ELR (cell line): ENCODE measurements at regions not wholly inside any gene's neighbourhood (a gene's known extent, or its start where the extent isn't known, plus 50 kb on each side); places are given as distances from the start of the nearest gene placed in this dataset.
A peak's percentile ranks its signal among the peaks of the same experiment; 100 is the strongest.
"Not testable (repeated sequence)": the region's sequence is repeated elsewhere in the genome, so short reads cannot be mapped to it uniquely, and the experiment has no call there.

Experiments used
- DNase-seq: peaks from one replicate; pipeline ENCODE4 v3.0.0-alpha.2; 2015; ENCODE audit warnings: low read depth

DNA sequence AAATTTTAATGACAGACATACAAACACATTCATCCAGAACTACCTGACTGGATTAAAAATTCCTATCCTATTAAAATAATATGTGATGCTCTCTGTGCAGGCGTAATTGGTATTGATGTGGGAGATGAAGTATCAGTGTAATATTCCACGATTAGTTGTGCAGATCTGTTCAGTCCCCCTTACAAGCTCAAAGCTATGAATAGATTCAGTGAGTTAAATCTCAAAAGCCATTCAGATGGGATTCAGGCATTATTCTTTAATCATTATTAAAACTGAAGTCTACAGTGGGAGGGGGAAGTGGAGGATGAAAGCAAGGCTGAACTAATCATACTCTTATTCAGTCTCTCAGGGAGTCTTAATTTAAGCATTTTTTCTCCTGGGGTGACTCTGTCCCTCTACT is 855.8 kb downstream of the EFNA5 start:
- no peak for DNase-seq

DNA sequence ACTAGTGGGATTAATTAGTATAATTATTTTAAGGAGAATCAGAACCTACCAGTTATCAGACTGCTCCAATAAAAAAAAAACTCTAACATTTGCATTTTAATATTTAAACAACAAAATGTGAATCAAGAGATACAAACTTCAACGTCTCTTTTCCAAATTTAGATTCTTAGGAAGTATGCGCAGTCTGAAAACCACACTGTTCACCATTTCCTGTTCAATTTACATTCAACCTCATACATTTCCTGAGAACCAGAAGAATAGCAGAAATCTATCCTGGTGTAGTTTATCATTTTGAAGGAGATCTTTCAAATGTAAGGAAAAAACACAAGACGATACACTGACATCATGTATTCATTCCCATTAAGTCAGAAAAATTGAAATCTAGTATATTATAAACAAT is 869.2 kb downstream of the EFNA5 start:
- no peak for DNase-seq

DNA sequence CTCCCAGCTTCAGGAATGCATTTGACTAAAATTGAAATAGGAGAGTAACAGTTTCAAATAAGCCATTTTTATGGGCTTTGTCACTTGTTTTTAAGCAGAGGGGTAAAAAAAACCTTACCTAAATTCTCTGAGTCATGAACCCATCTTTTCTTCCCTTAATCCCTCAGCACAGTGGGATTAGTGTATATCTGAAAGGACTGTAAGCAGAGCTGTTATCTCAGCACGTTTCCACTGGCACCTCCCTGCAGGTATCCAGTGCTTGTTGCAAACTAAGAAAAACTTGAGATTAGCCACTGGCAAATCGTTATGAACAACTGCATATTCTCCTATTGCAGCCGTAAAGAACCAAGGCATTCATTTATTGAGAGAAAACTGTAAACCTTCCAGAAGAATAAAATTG is 872.7 kb downstream of the EFNA5 start:
- DNase-seq: no peak

DNA sequence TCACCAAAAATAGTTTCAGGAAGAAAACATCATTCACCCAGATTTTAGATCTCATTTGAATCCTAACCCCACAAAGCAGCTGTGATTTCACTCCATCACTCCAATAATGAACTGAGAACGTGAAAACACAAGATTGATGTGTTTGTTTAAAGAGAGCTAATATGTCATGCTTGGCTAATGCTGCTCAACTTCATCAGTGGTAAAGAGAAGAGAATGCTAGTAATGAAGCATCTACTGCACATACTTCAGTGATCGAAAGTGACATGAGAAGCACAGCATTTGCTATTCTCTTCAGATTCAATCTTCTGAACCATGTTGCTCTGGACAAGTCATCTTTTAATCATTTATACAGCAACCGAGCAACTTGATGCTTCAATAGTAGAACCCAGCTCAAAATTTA is 874.7 kb downstream of the EFNA5 start:
- DNase-seq: no peak

DNA sequence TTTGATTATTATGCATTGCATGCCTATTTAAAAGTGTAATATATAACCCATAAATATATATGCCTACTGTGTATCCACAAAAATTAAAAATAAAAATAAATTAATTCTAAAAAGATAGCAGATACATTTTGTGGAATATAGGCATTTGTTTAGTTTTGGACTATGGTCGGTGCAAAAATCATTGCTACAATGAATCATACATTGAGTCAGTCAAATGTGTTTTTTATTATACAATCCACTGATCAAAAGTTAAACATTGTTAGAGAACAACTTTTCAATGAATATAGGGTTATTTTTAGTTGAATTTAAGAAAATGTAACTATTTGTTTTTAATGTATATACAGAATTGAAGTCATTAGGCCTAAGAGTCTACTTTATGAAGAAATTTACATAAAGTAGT is 885.9 kb downstream of the EFNA5 start:
- DNase-seq: no peak

DNA sequence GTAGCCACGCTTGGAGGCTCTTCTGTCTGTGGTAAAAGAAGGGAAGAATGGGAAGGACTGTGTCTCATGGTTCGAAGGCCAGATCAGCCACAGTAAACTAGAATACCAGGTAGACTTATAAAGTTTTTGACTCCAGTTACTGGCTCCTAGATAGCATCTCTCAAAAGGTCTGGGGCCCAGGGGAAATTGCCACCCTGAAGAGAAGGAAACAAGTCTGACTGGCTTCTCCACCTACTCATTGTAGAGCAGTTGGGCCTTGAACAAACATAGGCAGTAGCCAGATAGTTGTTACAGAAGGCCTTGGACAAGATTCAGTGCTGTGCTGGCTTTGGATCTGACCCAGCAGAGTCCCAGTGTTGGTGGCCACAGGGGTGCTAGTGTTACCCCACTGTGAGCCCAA is 890.4 kb downstream of the EFNA5 start:
- no peak for DNase-seq

DNA sequence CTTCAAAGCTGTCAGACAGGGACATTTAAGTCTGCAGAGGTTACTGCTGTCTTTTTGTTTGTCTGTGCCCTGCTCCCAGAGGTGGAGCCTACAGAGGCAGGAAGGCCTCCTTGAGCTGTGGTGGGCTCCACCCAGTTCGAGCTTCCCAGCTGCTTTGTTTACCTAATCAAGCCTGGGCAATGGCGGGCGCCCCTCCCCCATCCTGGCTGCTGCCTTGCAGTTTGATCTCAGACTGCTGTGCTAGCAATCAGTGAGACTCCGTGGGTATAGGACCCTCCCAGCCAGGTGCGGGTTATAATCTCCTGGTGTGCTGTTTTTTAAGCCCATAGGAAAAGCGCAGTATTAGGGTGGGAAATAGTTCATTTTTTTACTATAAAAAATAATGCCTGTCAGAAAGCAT is 894.2 kb downstream of the EFNA5 start:
- not testable (repeated sequence) for DNase-seq

DNA sequence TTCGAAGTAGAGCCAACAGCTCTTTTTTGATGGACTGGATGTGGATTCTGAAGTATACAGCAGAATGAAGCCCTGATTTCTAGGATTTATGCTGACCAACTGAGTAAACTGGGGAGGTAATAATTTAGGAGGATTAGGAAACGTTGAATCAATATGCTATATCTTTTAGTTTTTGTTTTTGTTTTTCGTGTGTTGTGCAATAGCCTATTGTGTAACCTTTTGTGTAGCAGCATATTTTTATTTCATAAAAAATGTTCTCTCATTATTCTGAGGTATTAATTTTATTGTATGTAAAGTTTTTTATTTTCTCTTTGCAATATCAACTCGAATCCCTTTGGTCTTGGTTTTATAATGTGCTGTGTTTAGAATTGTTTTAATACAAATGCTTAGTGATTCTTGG is 902.3 kb downstream of the EFNA5 start:
- no peak for DNase-seq

DNA sequence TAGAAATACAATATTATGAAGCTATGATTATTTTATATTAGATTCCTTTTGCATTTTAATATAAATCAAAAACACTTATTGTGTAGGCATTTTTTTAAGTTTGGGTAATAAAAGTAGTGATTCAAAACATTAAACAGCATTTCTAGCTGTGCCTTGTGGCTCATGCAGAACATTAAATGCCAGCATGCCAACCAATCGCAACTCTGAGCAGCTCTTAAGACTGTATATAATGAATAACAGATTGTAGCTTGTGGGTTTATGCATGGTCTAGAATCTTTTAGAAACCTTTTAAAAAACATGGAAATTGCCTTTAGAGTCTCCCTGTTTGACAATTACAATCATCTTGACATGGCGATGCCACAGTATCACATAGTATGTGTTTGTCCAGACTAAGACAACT is 903.8 kb downstream of the EFNA5 start:
- no peak for DNase-seq

DNA sequence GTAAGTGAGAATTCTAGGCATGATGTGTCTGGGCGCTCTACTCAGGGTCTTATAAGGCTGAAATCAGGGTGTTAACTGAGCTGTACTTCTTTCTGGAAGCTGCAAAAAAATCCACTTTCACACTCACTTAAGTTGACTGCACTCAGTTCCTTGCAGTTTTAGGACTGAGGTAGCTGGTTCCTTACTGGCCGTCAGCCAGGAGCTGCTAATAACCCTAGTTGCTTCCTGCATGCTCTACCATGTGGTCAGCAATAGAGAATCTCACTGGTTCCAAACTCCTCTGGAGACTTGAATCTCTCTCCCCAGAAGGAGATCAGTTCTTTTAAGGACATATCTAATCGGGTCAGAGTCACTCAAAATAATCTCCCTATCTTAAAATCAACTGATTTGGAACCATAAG is 911.2 kb downstream of the EFNA5 start:
- DNase-seq: peak; percentile 25

DNA sequence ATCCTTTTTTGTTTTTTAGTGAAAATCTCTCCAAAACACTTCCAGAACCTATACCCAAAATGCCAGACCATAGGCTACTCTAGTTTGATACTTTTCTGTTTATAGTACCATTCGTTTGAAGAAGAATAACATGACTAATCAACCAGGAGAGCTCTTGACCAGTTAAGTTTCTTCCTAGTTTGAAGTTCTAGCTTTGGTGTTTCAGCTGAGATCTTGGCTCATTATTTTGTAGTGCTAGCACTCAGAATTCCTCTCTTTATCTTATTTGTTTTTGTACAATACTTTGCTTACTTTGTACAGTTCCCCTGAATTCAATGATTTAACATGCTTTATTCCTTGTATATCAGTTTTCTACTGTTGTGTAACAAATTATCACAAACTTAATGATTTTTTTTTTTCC is 911.6 kb downstream of the EFNA5 start:
- no peak for DNase-seq

DNA sequence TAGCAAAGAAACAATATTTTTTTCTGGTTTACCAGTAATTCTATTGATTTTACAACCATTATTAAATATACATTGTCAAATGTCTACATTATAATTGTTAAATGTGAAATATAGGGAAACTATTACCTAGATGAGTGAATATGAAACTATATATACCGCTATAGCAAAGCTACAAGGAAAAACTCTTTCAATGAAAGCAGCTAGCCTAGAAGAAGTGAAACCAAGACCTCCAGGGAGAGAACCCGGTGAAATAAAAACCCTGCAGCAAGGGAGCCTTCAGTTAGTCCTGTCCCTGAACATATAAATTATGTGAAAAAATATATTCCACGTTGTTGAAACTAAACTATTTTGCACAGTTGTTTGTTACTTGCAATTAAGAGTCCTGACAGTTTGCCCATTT is 913.1 kb downstream of the EFNA5 start:
- DNase-seq: peak; percentile 8

DNA sequence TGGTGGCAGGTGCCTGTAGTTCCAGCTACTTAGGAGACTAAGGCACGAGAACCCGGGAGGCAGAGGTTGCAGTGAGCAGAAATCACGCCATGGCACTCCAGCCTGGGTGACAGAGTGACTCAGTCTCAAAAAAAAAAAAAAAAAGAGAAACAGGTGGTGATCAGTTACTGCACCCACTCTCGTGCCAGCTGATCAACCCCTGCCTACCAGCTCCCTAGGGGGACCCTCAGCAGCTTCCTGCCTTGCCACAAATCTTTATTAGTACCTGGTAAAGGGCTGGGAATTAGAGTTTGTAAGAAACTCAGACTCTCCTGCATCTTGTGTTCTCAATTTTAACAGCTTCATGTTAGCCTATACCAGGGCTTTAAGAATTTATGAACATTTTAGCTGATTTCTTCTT is 914.9 kb downstream of the EFNA5 start:
- no peak for DNase-seq

DNA sequence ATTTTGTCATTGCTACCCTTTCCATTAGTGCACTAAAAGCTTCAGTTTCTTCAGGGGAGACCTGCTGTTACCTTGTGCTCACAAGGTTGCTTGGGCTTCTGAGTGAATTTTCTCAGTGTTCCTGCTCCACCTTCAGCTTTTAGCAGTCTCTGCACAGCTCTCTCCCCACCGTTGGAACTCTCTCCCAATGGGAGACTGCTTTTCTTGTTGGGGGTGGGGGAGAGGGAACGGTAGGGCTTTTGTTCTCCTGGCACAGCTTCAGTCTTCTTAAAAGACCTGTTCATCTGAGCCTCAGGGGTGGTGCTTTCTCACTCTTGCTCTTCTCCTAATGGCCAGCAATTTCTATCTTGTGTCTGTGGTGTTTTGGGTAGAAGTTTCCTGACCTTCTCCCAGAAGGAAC is 915.7 kb downstream of the EFNA5 start:
- DNase-seq: no peak

DNA sequence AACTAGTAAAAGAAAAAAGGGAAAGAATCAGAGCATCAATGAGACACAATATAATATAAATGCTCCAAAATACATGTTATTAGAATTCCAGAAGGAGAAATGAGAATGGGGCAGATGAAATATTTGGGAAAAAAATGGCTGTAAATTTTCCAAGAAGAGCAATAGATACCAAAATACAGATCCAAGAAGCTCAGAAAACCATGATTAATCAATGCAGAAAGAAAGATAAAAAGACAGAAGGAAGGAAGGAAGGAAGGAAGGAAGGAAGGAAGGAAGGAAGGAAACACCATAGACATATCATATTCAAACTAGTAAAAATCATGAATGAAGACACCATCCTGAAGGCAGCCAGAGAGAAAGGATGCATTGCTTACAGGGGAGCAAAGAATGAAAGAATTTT is 920.9 kb downstream of the EFNA5 start:
- no peak for DNase-seq

DNA sequence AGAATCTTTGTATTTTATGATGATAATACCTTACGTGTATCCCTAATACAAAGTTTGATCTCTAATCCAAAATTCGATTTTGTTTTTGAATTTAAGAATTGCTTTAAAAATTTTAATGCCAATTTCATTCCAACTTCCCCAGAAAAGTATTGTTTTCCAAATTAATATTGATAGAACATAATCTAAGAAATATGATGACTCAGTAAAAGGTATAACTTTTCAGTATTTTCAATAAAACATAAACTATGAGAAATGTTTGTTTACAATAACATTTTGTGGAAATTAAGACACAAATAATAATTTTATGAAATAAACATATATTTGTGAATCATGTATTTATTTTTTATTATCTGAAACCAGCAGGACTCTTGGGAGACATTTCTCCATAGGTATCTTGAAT is 931.6 kb downstream of the EFNA5 start:
- DNase-seq: no peak

DNA sequence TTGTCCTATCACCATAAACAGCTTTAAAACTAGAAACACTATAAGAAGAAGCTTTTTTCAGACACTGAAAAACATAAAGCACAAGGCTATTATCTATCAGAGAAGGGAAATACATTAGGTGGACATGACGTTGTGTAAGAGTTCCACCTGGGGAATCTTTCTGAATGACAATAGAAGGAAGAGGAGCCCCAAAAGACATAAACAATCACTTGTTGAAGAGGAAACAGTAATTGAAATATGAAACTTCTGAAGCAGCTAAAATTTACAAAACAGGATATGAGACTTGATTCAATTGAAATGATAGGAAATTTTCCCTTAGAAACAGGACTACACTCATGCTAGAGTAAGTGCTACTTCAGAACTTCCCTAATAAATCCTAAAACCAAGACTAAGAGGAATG is 933.6 kb downstream of the EFNA5 start:
- DNase-seq: no peak

DNA sequence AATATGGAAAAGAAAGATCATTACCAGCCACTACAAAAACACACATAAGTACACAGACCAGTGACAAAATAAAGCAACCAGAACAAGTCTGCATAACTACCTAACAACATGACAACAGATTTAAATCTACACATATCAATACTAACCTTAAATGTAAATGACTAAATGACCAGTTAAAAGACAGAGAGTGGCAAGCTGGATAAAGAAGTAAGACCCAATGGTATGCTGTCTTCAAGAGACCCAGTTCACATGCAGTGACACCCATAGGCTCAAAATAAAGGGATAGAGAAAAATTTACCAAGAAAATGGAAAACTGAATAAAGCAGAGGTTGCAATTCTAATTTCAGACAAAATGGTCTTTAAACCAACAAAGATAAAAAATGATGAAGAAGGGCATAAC is 938.1 kb downstream of the EFNA5 start:
- no peak for DNase-seq

DNA sequence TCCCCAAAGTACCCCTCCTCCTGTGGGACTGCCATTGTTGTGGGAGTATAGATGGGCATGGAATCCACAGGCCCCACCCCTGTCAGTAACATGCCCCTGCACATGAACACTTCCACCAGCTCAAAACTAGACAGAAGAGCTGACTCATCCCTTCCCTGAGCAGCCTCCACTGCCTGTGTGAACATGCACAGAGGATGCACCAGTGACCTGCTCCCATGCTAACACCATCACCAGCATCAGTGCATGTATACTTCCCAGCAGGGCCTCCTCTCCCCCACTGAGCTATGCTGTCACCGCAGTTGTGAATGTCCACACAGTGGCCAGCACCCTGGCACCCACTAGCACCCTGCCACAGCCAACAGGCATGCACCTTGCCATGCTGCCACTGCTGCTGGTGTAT is 939.8 kb downstream of the EFNA5 start:
- no peak for DNase-seq

DNA sequence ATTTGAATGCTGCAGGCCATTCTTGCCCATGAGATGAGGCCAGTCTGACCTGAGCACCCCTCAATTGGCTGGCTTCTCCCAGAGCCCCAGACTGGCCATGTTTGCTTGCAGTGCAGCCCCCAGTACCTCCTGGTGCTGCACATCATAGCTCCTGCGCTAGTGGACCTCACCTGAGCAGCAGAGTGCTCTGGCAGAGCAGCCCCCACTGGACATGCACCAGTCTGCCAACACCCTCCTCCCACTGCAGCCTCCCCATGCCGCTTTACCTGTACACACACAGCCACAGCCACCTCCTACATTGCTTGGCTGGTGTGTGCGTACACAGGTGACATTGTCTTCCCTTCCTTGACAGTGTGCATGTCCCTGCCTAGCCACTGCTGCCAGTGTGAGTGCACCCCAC is 940.2 kb downstream of the EFNA5 start:
- no peak for DNase-seq

DNA sequence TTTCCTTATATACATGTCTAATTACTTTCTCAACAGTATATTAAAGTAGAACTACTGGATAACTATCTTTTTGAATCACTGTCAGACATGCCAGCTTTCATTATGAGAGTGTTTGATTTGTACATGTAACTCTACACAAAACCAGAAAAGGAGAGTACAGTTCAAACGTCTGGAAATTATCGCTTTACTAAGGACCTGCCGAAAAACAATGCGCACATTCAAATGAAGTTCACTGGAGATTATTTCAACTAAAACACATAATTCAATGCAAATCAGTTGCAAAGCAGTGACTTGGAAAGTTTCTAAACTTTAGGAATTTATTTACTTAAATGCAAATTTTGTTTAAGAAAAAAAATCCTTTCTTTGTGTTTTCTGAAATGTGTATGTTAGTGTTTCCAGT is 942.5 kb downstream of the EFNA5 start:
- DNase-seq: no peak

DNA sequence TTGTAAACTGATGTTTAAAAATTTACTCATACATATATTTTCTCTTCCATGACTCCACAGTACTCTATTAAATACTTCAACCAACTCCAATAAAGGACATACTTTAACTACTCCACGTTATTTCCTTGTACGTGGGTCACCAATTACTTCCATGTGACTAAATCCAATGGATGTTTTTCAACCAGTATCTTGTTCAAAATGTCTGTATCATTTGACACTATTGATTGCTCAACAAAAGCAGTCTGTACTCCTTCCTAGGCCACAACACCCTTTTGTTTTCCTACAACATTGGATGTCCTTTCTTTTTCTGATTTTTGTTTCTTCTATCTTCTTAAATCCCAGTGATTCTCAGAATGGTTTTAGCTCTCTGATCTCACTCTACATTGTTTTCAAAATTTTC is 943.7 kb downstream of the EFNA5 start:
- DNase-seq: no peak

DNA sequence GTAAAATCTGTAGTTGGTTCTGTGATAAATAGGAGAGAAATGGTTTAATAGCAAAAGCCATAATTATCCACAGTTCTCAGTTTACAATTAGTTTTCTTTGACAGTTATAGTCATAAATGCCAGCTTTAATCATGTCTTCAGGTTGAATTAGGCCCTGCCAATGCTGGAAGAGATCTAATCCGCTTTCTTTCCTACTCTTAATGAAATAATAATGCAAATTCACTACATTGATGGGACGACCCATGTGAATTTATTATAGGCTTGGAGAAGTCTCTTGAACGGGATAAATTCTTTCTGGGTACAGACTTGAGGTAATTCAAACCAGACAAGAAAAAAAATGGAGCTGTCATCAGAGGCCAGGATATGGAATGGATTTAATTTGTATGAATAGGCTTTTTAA is 950.4 kb downstream of the EFNA5 start:
- no peak for DNase-seq

DNA sequence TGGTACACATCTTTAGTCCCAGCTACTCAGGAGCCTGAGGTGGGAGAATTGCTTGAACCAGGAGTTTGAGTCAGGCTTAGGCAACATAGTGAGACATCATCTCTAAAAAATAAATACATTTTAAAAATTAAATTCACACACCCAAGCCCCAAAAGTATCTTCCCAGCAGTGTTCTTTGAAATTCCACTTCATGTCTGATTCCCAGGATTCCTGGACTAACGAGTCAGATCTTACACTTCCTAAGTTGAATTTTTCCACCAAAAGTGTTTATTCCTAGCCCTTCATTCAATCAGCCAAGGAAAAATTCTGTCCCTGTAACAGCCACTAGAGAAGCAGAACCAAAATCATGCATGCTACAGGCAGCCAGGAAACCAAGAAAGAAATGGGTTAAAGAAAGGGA is 970.9 kb downstream of the EFNA5 start:
- no peak for DNase-seq

DNA sequence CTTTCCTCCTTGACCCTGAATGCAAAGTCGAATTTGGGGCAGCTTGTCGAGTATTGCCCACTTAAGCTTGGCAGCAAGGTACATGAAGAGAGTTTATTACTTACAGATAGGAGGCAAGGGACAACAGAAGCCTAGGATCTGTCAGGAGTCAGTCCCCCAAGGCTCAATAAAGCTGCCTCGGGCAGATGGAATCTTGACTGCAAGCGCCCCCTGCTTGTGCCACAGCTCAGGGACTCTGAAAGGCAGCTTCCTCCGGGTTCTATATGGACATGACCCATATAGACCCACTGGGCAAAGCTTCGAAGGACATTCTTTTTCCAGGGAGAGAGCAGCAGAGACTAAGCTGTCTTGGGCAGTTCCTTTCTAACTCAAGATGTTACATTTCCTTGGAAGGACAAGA is 971.5 kb downstream of the EFNA5 start:
- no peak for DNase-seq

DNA sequence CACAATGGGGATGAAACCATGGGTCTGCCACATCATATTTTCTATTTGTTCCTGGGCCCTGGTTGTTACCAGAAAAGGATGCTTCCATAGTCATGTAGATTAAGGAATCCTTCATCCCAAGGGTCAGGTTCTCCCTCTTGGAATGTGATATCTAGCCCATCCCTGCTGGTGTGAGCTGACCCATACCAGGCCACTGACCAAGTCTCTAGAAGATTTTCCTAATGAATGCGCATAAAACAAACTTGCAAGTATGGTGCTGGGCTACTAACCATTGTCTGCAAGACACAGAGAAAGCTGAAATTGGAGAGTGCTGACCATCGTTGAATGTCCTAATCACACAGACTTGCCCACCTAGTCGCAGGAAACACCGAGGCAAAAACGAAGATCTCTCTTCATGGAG is 972.6 kb downstream of the EFNA5 start:
- no peak for DNase-seq
